NCI-H82 treated with DMSO at 0.1 percent for 48 hours (cell line): ENCODE measurements at regions not wholly inside any gene's neighbourhood (a gene's known extent, or its start where the extent isn't known, plus 50 kb on each side); places are given as distances from the start of the nearest gene placed in this dataset.

Experiments used
- DNase-seq: peaks from one replicate; lab custom pipeline; 2025; ENCODE audit not compliant: unreplicated experiment; lab: John Stamatoyannopoulos, UW

DNA sequence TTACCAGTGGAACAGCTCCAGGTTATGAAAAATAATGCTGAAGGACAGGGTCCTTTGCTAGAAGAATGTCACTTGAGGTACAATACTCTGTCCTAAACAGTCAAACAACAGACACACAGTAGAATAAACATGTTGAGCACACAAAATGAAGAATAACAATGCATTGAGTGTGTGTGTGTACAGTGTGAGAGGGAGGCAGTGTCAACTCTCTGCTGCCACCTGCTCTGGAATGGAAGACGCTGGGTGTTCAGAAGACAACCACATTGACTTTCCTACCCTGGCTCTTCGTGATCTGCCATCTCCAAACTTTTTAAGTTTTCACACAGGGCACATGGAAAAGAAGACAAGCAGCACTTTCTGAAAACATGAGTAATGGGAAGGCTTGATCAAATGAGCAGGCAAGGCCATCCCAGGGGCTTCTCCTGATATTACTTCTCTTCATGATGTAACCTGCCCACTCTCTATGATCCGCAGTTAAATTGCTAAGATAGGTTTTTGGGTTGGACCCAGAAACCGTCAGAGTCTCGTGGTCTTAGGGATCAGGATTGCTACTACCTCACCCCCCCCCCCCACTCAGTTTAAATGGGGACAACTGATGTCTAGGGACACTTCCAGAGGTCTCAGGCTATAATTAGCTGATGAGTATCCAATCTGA, 533.2 kb upstream of the TNP1 start:
- no peak for DNase-seq

DNA sequence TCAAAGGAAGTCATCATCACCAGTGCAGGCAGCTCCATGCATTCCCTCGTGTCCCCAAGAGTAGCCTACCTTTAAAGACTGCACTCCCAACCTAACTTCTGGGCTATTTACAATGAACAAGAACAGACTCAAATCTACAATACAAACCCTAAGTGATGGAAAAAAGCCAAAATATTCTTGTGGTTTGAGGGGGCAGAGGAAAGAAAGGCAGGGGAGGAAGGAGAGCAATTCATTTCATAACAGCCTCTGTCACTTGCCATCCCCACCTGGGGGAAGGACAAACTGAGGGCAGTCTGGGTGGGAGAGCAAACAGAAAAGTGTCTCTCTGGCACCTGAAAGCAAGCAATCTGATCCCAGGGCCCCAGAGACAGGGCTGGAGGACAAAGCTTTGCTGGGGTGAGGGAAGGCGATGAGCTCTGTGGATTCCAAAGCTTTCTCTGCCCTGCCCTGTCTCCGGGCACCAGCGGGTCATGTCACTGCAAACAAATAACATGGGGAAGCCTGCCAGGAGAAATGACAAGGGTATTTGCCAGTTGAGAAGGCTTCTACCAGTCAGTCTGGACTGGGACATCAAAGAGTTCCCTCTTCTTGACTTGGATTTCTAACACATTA, 528.0 kb upstream of the TNP1 start:
- DNase-seq: no peak

DNA sequence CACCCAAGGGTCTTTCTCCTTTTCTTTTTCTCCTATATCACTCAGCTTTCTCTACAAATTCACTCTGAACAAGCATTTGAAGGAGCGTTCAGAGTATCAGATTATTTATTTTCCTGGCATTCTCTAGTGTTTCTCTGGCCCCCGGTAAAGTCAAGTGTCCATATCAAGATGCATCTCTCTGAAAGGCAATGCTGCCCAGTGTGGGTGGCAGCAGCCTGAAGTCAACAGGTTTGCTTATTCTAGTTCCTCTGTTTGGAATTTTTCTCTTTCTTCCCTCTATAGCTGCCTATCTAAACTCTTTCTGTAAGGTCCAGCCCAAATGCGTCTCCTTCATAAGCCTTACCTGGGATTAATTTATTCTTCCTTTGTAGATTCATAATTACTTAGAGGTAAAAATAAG, 526.2 kb upstream of the TNP1 start:
- no peak for DNase-seq

DNA sequence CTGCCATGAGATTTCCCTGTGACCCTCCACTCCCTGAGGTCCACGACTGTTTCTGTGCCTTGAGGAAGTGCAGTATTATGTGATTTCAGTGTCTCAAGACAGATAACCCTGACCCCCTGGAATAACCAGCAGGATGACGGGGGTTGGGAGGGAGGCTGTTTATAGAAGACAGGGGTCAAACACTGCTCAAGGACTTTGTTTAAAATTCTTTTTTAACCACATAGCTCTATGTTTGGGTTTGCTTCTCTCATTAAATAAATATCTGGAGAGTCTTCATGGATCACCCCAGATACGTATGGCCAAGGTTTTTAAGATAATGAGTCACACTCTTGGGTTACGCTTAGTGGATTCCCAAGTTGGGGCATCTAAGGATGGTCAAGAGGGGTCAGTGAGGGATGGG, 523.8 kb upstream of the TNP1 start:
- DNase-seq: no peak

DNA sequence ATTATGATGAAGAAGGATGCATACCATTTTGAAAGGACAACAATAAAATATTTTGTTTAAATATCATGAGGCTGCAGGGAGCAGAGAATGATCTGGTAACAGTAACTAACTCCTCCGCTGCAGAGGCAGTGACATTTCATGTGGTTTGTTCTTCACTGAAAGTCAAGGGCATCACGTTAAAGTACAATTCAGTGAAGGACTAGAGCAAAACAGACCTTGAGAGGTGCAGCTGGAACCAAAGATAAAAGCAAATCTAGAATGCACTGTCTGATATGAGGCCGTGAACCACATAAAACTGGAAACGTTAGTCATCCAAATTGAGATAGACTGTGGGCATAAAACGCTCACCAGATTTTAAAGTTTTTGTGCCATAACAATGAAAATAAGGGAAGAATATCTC, 522.9 kb upstream of the TNP1 start:
- DNase-seq: no peak

DNA sequence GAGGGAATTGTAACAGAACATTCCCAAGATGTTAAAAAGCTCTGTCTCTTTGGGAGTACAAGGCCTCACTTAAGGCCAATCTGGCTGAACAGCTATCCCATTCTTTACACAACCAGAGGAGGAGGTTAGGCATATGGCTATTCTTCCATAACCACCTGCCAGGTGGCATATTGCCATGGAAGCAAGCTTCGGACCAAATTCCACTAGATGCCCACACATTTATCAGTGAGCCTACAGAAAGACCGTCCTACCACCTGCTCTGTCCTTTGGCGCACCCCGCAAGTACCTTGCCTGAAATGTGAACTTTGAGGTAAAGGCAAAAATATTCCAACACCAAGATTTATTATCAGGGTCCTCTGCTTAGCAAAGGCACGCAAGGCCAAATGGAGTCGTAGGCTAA, 519.9 kb upstream of the TNP1 start:
- DNase-seq: no peak

DNA sequence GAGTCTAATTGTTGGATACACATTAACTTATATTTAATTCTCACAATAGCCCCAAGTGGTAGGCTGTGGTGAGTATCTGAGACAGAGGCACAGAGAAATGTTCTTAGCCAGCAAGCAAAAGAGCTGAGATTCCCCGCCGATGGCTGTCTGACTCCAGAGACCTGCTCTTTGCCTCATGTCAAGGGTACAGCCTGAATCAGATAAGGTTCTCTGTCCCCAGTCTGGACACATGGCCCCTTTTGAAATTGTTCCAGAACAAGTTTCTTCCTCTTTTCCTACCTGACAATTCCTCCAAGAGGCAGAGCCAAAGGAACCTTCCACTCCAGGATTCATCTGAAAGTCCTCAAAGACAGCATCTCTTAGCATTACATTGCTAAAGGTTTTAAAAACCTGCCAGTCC, 512.9 kb upstream of the TNP1 start:
- no peak for DNase-seq

DNA sequence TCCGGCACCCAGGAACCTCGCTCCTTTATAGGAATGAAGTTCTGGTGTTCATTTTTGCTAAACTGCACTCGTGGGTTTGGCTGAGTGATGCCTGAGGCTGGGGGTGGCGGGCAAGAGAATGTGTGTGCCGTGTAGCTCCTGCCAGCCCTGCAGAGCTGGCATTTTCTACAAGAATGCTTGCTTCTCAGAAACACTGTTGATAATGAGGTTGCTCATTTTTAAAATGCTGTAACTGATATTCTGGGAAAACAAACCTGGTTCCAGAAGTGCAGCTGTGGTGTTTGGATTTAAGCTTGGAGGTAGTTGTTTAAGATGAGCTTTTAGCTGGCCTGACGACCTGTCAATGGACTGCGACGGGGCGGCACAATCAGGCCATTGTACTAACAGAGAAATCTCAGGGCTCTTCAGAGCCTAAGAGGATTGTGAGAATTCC, 511.9 kb upstream of the TNP1 start:
- DNase-seq: no peak

DNA sequence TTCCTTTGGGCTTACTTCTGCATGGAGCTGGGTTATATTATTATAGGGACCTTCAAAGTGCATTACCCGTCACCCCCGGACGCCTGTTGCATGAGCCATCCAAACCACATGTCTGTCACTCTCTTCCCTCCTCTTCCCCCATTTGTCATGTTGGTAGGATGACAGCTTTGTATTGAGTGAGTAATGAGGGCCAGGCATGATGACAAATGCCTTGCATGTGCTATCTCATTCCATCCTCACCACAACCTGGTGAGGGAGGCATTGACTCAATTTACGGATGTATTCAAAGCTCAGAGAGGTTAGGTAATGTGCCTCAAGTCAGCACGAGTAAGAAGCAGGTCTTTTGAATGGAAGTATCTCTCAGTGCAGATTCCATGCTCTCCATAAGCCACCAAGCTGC, 510.5 kb upstream of the TNP1 start:
- no peak for DNase-seq

DNA sequence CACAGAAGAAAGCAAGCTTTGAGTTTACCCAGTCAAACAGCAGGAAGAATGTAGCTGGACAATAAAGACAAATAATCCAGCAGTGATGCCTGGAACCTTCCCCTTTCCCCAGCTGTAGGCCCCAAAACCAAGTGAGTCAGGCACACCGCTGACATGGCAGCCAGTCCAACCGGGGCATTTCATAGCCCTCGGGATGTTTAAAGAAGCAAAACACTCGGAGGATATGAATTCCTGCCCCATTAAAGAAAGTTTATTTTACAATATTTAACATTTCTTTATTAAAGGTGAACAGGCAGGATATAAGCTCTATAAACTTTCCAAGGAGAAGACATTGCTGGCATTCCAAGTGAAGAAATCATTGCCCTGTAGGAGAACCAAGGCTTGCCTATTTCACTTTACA, 507.6 kb upstream of the TNP1 start:
- DNase-seq: no peak

DNA sequence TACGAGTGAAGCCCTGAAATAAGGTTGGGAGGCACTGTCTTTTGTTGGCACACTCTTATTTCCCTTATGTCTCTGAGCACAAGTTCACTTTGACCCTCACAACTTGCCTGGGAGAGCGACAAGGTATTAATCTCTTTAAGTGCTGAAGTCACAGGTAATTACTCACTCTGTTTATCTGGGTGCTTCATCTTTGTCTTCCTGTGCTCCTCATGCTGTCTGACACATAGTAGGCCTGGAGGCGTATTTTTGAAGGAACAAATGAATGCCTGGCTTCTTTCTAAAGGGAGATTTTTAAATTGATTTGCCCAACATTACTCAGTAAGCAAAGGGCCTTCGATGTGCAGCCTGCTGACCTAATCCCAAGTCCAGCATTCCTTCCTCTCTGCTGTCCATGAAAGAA, 507.1 kb upstream of the TNP1 start:
- peak; percentile 55 for DNase-seq

DNA sequence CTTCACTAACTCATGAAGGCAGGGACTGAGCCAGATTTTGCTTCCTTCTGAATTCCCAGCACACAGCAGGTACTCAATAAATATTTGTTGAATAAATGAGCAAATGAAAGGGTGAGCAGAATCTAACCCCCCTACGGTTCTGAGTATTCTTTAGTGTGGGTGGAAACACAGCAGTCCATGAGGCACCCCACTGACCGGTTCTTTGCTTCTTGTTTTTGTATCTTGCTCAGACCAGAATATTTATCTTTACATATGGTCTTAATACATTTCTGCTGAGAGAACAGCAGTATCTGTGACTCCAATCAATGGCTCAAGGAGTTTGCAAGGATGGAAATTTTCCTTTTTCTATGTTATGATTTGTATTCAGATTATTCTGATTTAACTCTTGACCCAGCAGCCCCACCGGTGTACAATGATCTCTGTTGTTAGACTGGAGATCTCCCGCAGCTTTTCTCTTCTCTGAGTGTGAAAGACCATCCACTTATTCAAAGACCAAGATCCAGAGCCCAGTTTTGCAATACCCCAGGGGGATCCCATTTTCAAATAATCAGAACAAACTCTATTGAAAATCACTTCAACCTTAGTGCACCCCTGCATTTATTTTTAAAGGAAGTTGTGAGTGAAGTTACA, 506.5 kb upstream of the TNP1 start:
- DNase-seq: no peak

DNA sequence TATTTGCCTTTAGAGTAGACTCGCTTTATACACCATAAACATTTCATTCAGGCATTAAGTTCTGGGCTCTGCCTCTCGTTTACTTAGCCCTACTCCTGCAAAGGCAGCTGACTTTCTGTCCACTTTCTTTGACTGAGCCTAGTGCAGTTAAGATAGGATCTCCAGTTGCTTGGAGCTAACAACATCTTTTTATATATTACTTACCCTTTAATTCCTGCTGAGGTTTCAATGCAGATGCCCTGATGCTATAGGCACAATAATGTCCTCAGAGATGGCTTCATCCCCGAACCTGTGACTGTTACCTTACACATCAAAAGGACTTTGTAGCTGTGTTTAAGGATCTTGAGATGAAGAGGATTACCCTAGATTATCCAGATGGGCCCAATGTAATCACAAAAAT, 505.8 kb upstream of the TNP1 start:
- peak; percentile 75 for DNase-seq

DNA sequence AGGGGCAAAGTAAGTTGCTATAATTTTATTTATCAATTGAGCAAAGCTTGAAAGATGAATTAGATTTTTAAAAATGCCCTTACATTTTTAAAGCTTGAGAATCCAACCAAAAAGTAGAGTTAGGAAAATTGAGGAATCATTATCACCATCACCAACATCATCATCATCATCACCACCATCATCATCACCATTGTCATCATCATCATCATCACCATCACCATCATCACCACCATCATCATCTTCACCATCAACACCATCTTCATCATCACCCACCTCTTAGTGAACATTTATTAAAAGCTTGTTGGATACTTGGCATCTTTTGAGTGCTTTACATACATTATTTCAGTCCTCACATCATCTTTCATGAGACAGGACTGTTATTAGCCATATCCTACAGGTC, 504.4 kb upstream of the TNP1 start:
- DNase-seq: no peak

DNA sequence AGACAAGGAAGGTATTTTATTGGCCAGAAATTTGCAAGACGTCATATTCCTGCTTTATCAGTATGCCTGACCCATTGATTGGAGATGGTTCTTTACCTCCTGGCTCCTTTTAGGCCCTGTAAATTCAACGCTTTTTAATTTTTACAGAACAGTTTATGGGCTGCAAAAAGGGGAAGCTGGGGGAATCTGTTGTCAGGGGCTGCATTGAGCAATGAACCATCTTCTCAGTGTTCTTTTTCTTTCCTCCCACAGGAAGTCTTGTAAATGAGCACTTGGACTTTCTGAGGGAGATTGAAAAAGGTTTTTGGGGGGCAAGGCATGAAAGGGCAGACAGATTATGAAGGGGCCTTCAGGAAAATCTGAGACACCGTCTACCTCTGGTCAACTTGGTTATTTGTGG, 503.6 kb upstream of the TNP1 start:
- DNase-seq: no peak

DNA sequence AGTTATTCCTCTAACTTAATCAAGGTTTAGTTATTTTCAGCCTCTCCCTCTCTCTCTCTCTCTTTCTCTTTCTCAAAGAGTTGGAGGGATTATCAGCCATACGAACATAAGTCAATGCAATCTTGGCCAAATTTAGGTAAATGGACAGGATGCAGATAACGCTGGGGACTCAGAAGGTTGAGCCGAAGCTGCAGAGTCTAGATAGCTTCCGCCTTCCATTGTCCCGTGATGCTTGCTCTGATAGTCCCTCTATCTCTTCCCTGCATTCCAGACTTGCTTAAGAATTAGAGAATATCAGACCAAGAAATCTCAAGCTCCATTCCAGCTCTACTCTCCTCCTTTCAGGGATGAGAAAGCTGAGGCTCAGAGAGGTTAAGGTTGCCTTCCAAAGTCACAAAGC, 502.8 kb upstream of the TNP1 start:
- DNase-seq: no peak

DNA sequence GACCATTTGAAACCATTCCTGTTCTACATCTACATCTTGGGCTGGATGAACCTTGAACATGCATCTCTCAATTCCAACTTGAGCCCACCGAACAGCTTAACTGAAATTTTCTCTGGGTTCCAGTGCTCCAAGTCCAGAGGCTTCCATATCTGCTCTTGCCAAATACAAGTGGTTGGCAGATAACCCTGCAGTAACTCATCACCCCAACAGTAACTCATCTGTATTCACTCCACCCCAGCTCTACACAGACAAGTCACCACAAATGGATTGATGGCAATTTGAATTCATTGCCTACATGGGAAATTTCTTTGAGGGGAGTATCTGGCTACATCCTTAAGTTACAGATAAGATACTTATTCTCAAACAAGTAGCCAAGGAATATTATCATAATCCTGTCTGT, 502.4 kb upstream of the TNP1 start:
- no peak for DNase-seq

DNA sequence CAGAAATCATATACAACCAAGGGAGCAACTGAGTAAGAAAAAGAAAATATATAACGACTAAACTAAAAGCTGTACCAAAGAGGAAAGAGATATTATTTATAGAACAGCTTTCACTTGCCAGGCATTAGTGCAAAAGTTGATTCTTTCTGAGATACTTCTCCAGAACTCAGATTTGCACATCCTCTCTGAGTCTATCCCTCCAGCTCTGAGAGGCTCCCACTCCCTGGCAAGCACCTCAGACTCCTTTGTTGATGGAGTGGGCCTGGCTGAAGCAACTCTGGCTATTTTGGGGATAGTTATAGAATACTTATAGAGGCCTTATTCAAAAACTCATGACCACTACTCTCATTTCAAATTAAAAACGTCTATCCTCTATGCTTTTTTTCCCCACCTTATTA, 501.6 kb upstream of the TNP1 start:
- no peak for DNase-seq

DNA sequence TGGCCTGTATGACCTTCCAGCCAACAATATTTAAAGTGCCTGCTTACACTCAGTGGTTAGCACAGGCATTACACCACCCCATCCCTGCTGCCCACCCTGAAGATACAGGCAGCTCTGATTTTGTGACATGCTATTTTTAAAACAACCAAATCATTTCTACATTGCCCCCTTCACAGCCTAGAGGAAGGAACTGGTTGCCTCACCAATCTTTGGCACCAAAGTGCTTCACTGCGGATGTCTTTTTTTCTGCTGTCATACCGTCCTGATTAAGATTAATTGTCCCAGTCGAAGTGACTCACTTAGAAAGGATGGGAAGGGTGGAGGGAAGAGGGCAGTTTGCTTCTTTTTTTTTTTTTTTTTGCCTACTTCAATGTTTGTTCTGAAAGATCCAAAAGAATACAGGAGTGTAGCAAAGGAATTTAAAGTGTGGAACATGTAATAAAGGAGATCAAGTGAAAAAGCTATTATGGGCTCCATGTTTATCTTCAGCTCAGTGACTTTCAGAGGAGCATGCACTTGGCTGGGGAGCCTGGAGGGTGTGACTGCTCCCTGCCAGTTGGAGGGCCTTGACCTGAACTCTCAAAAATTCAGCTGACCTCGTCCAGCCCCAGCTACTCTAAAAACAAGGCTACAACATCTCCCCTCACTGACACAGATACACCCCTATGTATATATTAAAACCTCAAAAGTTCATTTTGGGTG, 501.1 kb upstream of the TNP1 start:
- no peak for DNase-seq

DNA sequence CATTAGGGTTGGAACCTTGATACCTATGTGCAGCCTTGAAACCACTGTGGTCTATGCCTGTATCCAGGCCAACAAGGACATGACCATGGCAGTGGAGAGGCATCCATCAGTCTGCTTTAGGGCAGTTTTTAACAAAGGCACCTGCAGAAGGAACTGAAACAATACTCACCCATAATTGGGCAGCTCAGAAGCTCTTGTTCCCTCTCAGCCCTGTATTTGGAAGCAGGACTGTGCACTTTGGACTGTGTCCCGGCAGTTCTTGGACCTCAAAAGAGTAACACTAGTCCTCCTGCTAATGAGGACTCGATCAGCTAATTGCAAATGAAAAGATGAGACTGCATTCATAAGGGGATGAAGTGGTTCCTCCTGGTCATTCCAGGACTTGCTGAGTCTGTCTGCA, 500.2 kb upstream of the TNP1 start:
- DNase-seq: no peak

DNA sequence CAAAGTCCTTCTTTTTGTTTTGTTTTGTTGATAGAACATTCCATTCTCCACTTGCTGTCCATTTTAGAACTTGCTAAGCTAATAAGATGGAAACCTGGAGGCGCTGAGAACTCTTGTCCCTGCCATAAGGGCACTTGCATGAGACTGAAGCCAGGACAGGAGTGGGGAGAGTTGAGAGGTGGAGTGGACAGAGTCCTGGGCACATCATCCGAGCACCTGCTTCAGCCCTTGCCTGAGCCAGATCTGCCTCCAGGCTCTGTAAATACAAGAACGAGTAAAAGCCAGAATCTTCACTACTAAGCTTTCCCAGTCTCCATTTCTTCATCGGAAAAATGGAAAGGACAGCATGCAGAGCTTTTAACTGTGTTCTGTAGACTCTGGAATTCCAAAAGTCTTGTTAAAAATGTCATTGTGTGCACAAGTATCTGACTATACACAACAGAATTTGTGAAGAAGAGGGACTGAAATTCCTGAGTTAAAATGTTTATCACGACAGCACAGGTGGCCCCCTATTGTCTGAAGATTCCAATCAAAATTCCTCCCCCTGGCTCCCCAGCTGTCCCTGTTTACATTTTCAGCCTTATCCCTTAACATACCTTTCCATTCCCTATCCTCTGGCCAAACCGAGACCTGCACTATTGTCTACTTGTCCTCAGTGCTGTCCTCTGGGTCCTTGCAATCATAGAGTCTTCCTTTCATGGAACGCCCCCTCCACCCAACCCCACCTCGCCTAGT, 498.2 kb upstream of the TNP1 start:
- no peak for DNase-seq

DNA sequence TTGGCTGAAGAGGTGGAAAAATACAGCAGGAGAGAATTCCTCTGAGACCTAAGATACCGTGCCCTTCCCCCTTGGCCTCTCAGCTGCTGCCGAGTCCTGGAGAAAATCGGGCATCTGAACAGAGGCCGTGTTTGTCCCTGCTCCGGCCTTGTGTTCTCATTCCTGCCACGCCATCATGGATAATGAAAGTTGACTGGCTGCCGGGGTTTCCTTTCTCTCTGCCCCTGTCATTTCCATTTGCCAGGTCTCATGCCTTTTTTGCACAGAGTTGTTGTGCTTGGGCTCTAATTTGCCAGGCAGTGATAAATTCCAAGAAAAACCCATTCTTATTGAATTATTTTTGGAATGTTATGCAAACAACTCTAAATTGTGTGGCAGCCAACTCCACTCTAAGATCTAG, 496.9 kb upstream of the TNP1 start:
- DNase-seq: no peak
